T-helper 17 cell (primary cell): ENCODE measurements at regions not wholly inside any gene's neighbourhood (a gene's known extent, or its start where the extent isn't known, plus 50 kb on each side); places are given as distances from the start of the nearest gene placed in this dataset.

Experiments
- ATAC-seq: fragments of 150-1000 bp; cut with Tn5 transposase; 2 replicates; pipeline ENCODE4 v1.10.0; 2021; ENCODE audit warnings: mild to moderate bottlenecking, moderate library complexity
- DNase-seq, 3 donors: peaks; one replicate each; pipeline versions ENCODE4 v3.0.0 to v3.0.0-alpha.2; 2020 to 2021
- H3K9me3 ChIP-seq: one replicate; pipeline ENCODE4 v1.7.0; 2013; ENCODE audit warnings: low read length, mild to moderate bottlenecking; ENCODE audit not compliant: control insufficient read depth, poor library complexity, severe bottlenecking
- H3K27ac Mint-ChIP-seq: one replicate; pipeline ENCODE4 v1.8.0; 2022; ENCODE audit warnings: mild to moderate bottlenecking, moderate library complexity, mixed read lengths
- H3K27me3 Mint-ChIP-seq: one replicate; pipeline ENCODE4 v1.8.0; 2022; ENCODE audit warnings: mixed read lengths
- H3K36me3 Mint-ChIP-seq: one replicate; pipeline ENCODE4 v1.8.0; 2022; ENCODE audit warnings: low read depth, mixed read lengths
- H3K4me1 Mint-ChIP-seq: one replicate; pipeline ENCODE4 v1.8.0; 2022; ENCODE audit warnings: mild to moderate bottlenecking, mixed read lengths
- H3K4me3 Mint-ChIP-seq: one replicate; pipeline ENCODE4 v1.8.0; 2022; ENCODE audit warnings: mild to moderate bottlenecking, moderate library complexity, mixed read lengths

DNA sequence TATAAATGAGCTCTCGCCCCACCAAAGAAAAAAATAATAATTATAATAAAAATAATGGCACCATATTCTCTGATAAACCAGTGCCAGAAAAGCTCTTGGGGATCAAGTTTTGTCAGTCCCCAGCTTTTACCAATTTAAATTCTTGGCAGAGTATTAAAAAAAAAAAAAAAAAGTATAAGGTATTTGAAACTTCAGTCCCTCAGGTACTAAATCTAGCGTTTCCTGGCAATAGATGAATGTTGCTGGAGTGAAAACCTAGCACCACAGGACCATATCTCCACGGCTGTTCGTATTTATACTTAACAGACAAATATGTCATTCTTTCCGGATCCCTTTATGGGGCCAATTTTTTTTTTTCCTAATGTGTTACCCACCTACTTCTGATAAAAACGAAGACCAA is 646.2 kb downstream of the CCDC171 start:
- DNase-seq (no peak), ATAC-seq (no peak)
- H3K4me3 Mint-ChIP-seq, result no peak overlapping the region
- H3K27me3 Mint-ChIP-seq, result no peaks in the 10 kb centered on the region
- H3K9me3 ChIP-seq, result no peaks in the 10 kb centered on the region
- no peaks in the 10 kb centered on the region for H3K36me3 Mint-ChIP-seq
- H3K27ac Mint-ChIP-seq, result no peak overlapping the region
- no peaks in the 10 kb centered on the region for H3K4me1 Mint-ChIP-seq

DNA sequence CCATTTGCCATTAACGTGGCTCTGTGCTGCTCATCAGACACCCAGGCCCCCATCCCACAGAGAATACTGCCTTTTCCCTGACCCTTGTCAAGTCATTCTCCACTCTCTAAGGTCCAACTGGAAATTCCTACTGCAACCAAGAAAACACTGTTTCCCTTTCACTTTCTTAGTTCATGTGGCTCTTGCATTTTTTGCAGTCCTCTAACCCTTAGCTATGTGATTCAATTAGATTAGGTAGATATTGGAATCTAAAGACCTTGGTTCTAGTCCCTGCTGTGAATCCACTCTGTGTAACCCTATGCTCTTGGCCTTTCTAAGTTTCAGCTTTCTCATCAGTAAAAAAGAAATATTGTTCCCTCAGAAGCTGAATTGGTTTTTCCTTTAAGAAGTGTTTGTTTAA is 649.4 kb downstream of the CCDC171 start:
- Mint-ChIP-seq H3K4me3 (no peak overlapping the region), H3K27me3 (no peaks in the 10 kb centered on the region), H3K27ac (no peak overlapping the region), H3K4me1 (no peaks in the 10 kb centered on the region), H3K36me3 (no peaks in the 10 kb centered on the region)
- peaks cover 4% of the 10 kb centered on the region for H3K9me3 ChIP-seq
- ATAC-seq (no peak), DNase-seq (no peak)

DNA sequence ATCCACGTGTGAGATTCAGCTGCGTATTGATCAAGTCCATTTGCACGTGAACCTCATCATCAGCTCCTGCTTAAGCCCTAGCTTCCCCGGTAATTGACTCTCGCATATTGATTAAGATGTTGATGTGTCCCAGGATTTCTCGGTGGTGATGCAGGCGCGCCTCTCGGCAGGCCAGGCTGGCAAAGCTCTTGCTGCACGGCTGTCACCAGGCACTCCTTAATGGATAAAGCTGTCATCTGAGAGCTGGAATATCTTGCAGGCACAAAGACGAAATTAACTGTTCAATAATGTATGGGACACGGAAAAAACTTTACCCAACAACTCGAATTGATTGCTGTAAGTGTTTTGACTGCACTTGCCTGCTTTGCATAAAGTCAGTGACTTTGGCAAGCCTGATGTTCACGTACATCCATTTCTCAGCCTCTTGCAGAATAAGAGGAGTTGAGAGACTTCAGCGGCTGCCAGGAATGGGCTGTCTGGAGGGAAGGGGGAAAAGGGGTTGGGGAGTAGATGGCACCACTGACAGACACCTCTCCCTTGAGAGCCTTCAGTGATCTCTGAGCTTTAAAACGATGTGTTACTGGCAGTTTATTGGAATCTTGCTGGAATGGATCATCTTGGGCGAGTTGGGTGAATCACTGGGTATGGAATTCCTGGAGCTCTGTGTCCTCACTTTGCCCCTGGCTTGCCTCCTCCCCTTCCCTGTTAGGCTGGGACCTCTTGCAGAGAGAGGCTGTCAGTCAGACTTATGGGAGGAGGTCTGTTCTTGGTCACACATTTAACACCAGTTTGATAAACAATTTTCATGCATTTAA is 650.3 kb downstream of the CCDC171 start:
- no peak for ATAC-seq
- Mint-ChIP-seq H3K27me3 (no peaks in the 10 kb centered on the region), H3K27ac (no peak overlapping the region), H3K4me3 (no peak overlapping the region), H3K4me1 (no peaks in the 10 kb centered on the region), H3K36me3 (no peaks in the 10 kb centered on the region)
- no peak for DNase-seq
- H3K9me3 ChIP-seq, result peaks cover 4% of the 10 kb centered on the region

DNA sequence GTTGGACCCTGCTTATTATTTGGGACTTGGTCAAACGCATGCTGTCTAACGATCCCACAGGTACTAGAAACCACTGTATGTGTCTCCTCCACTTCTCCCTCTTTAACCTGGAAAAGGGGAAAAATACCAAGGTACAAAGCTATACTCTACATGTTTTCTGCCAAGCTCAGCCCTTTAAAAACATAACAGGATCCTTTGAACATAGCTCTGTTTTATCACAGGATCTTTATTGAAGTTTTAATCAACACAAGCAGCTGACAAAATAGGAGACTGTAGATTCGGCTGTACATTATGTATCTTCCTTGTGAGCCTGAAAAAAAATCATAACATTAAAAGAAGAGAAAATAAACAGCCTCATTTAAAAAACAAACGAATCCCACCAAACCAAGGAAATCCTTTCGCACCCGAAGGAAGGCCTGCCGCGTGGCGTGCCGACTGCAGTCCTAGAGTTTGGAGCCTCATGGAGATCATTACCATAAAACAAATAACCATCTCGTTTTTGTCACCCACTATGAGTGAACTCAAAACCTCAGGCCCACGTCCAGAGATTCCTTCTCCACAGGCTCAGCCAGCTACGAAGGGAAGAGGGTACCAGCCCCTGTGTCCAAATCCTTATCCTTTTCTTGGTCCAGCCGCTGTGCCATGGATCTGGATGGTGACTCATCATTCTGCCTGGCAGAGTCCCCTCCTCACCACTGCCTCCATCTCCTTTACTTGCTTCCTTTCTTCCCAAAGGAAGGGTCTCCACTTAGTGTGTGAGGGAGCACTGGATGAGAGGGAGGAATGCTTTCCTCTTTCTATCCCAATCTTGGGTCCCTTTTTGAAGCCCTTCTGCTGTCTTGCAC is 651.1 kb downstream of the CCDC171 start:
- H3K27ac Mint-ChIP-seq, result no peak overlapping the region
- H3K9me3 ChIP-seq, result peaks cover 4% of the 10 kb centered on the region
- no peaks in the 10 kb centered on the region for H3K27me3 Mint-ChIP-seq
- DNase-seq (no peak), ATAC-seq (no peak)
- H3K4me3 Mint-ChIP-seq, result no peak overlapping the region
- H3K4me1 Mint-ChIP-seq, result no peaks in the 10 kb centered on the region
- H3K36me3 Mint-ChIP-seq, result no peaks in the 10 kb centered on the region

DNA sequence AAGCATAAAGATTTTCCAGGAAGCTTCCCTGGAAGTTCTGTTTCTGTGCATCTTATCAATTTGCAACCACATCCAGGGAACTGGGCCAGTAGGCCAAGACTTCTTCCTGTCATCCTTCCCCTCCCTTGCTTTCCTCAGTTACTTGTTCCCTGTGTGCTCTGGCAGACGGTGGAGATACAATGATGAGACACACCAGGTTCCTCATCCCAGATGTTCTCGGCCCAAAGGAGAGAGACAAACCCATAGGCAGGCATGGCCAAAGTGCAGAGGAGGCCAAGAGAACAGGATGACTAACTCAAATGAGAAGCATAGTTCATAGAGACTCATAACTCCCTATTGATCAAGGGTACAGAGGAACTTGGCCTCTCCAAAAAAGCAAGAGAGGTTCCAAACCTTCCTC is 652.6 kb downstream of the CCDC171 start:
- DNase-seq, result no peak
- Mint-ChIP-seq H3K27ac (no peak overlapping the region), H3K4me3 (no peak overlapping the region), H3K36me3 (no peaks in the 10 kb centered on the region), H3K27me3 (no peaks in the 10 kb centered on the region), H3K4me1 (no peaks in the 10 kb centered on the region)
- H3K9me3 ChIP-seq, result peaks cover 4% of the 10 kb centered on the region
- no peak for ATAC-seq

DNA sequence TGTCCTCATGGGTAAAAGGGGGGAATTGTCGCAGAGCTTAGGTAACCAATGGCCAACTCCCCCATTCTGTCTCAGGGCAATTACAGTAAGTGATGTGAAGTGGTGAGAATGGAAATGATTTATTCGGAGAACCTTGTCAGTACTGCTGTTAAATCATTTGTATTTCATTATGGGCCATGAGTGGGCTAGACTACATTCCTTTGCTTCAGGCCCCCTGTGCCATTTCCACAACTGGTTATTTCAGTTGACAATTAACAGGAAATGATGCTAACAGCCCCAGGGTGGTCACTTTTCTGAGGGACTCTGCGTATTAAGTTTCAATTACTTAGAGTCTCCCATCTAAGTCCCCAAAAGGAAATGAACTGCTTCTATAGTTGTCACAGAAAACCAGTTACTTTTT is 653.7 kb downstream of the CCDC171 start:
- no peak for ATAC-seq

DNA sequence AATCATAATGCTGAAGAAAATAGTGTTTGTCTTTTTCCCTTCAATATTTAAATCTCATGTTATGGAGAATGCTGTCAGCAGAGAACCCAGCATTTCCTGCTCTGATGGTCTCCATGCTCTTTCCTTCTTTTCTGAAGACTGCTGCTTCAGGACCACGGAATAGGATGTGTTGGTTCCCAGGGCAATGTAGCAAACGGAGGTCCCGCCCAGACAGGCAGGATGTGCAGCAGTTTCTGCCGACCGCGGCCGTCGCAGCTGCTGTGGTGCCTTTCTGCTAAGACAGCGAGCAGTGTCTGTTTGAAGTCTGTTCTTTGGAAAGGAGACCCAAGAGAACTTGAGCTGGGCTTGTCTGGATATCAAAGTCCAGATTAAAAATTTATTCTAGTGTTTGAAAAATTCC is 654.3 kb downstream of the CCDC171 start:
- H3K27me3 Mint-ChIP-seq, result no peaks in the 10 kb centered on the region
- no peak overlapping the region for H3K27ac Mint-ChIP-seq
- H3K9me3 ChIP-seq, result peaks cover 4% of the 10 kb centered on the region
- DNase-seq (no peak), ATAC-seq (no peak)
- no peaks in the 10 kb centered on the region for H3K4me1 Mint-ChIP-seq
- no peak overlapping the region for H3K4me3 Mint-ChIP-seq
- H3K36me3 Mint-ChIP-seq, result no peaks in the 10 kb centered on the region

More for the DNA sequence above, 653.7 kb downstream of the CCDC171 start:
- DNase-seq, result no peak
- Mint-ChIP-seq H3K27me3 (no peaks in the 10 kb centered on the region), H3K27ac (no peak overlapping the region), H3K36me3 (no peaks in the 10 kb centered on the region), H3K4me3 (no peak overlapping the region), H3K4me1 (no peaks in the 10 kb centered on the region)
- peaks cover 4% of the 10 kb centered on the region for H3K9me3 ChIP-seq

DNA sequence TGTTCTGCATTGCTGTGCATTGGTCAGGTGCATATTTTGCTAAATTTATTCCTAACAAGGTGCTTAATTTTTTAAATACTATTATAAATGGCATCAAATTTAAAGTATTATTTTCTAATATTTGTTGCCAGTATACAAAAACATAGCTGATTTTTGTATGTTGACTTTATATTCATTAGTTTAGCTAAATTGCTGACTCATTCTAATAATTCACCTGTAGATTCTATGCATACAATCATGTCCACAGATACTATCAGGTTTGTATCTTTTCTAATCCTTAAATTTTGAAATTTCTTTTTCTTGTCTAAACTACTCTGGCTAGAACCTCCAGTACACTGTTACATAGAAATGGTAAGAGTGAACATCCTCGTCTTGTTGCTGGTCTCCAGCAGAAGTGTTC is 657.6 kb downstream of the CCDC171 start:
- Mint-ChIP-seq H3K36me3 (no peaks in the 10 kb centered on the region), H3K4me3 (no peak overlapping the region)

DNA sequence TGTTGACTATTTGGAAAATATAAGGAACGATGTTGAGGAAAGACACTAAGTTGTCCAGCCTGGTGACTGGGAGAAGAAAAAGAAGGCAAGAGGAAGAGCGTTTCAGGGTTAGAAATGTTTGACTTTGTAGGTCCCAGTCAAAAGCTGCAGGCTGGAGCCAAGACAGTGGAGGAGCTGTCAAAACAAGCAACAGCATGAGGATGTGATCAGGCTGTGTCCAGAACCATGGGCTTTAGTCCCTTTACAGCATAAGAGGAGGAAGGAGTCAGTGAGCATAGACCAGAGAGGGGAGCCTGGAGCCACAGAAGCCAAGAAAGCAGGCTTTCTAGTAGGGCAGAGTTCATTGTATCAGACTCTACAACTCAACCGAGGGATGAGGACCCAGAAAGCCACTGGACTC is 658.5 kb downstream of the BNC2 start:
- Mint-ChIP-seq H3K4me3 (no peak overlapping the region), H3K36me3 (no peaks in the 10 kb centered on the region), H3K27me3 (no peaks in the 10 kb centered on the region), H3K27ac (no peak overlapping the region), H3K4me1 (no peaks in the 10 kb centered on the region)
- no peaks in the 10 kb centered on the region for H3K9me3 ChIP-seq
- DNase-seq (no peak), ATAC-seq (no peak)

More for the DNA sequence above, 657.6 kb downstream of the CCDC171 start:
- H3K27me3 Mint-ChIP-seq, result no peaks in the 10 kb centered on the region
- H3K27ac Mint-ChIP-seq, result no peak overlapping the region
- DNase-seq (no peak), ATAC-seq (no peak)
- H3K4me1 Mint-ChIP-seq, result no peaks in the 10 kb centered on the region
- peaks cover 3% of the 10 kb centered on the region for H3K9me3 ChIP-seq

DNA sequence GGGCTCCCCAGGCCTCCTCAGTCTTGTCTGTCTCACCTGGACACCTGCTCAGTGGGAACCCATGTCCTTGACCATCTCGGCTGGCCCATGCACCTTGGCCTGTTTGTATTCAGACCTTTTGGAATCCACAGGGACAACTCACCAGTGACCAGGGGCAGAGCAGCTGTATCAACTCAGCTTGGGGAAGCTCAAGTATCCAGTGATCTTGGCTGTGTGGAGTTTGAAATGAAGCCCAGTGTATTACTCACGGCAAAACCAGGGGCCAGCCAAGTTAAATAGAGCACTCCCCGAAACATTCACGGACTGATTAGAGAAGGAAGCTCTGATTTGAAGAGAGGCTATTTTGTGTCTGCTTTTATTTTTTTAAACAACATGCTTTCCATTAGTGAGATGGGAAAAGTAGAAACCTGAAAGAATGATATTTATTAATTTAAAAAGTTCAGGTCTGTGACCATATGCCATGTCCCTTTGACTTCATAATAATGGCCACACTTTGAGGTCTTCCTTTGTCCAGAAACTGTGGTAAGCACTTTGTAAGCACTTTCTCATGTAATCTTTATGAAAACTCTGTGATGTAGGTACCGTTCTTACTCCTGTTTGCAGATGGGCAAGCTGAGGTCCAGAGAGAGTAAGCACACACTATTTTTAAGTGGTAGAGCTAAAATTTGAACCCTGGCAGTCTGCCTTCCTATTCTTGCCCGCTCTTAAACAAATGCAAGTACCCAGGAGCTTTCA is 656.5 kb downstream of the BNC2 start:
- no peak for ATAC-seq
- no peaks in the 10 kb centered on the region for H3K4me1 Mint-ChIP-seq

DNA sequence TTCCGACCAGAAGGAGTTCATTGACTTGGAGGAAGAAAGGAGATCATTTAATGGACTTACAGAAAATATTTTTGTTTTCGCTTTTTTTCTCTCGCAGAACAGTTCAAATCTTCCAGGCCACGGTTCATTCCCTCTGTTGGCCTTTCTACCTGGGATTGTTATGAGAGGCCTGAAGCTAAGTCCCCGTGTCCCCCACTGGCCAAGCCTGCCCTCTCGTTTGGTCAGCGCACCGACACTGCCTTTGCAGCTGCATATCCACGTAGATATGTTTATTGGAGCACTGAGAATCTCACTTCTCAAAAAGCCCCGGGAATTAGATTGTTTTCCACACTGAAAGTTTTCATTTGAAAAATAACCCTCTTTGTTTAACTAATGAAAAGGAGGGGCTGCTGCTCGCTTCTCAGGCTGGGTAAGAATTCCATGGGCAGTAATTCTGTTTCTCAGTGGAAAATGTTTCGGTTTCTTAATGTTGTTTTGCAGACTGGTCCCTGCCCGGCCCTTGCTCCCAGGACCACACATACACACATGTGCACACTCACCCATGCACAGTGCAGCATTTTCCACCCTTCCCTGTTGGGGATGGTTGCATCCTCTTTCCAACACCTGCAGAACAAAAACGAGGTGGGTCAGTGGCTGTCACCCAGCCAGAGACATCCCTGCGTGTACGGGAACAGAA is 655.7 kb downstream of the BNC2 start:
- DNase-seq (no peak), ATAC-seq (no peak)
- Mint-ChIP-seq H3K27ac (no peak overlapping the region), H3K36me3 (no peaks in the 10 kb centered on the region), H3K4me3 (no peak overlapping the region), H3K4me1 (no peaks in the 10 kb centered on the region), H3K27me3 (no peaks in the 10 kb centered on the region)
- no peaks in the 10 kb centered on the region for H3K9me3 ChIP-seq

More for the DNA sequence above, 656.5 kb downstream of the BNC2 start:
- Mint-ChIP-seq H3K27ac (no peak overlapping the region), H3K36me3 (no peaks in the 10 kb centered on the region), H3K4me3 (no peak overlapping the region), H3K27me3 (no peaks in the 10 kb centered on the region)
- no peak for DNase-seq
- no peaks in the 10 kb centered on the region for H3K9me3 ChIP-seq

DNA sequence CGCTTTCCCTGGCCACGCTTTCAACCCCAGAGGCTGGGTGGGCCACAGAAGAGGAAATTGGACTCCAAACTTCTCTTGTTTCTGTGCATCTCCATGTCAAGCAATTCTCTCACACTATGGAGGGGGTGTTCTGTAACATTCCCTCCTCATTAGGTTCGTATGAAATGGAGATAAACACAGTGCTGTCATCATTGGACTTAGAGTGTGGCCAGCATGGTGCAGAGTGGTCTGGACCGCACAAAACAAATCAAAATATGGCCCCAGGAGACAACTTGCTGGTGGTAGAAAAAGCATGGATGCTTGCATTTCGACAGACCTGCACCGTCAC is 655.2 kb downstream of the BNC2 start:
- H3K36me3 Mint-ChIP-seq, result no peaks in the 10 kb centered on the region
- no peaks in the 10 kb centered on the region for H3K4me1 Mint-ChIP-seq
- ATAC-seq, result no peak

More for the DNA sequence above, 655.2 kb downstream of the BNC2 start:
- Mint-ChIP-seq H3K4me3 (no peak overlapping the region), H3K27me3 (no peaks in the 10 kb centered on the region), H3K27ac (no peak overlapping the region)
- H3K9me3 ChIP-seq, result no peaks in the 10 kb centered on the region
- no peak for DNase-seq
